Erythroblast (primary cell): ENCODE measurements at regions not wholly inside any gene's neighbourhood (a gene's known extent, or its start where the extent isn't known, plus 50 kb on each side); places are given as distances from the start of the nearest gene placed in this dataset.

Source experiments
- GATA1 ChIP-seq: IDR thresholded peaks from 2 replicates; pipeline ENCODE4 v1.6.1; 2011; ENCODE audit warnings: low read depth, mild to moderate bottlenecking, control low read depth, low read length, moderate library complexity
- POLR2A ChIP-seq: IDR thresholded peaks from 2 replicates; pipeline ENCODE4 v1.6.1; 2011; ENCODE audit warnings: mild to moderate bottlenecking, low read length

GRCh38 chr14:76277586-76278130 lies 98.3 kb upstream of the ESRRB start:
- TF ChIP-seq POLR2A (no peak), GATA1 (no peak)
